GM12873 (cell line): ENCODE measurements at regions not wholly inside any gene's neighbourhood (a gene's known extent, or its start where the extent isn't known, plus 50 kb on each side); places are given as distances from the start of the nearest gene placed in this dataset.

Source experiments
- TF ChIP-seq, protein P1 (sequence below): IDR thresholded peaks from 2 replicates; pipeline ENCODE4 v1.5.1; 2012; ENCODE audit warnings: low read depth, mild to moderate bottlenecking, moderate library complexity, low read length, control low read depth; ENCODE audit not compliant: insufficient read depth; ENCODE audit errors: missing control alignments

DNA sequence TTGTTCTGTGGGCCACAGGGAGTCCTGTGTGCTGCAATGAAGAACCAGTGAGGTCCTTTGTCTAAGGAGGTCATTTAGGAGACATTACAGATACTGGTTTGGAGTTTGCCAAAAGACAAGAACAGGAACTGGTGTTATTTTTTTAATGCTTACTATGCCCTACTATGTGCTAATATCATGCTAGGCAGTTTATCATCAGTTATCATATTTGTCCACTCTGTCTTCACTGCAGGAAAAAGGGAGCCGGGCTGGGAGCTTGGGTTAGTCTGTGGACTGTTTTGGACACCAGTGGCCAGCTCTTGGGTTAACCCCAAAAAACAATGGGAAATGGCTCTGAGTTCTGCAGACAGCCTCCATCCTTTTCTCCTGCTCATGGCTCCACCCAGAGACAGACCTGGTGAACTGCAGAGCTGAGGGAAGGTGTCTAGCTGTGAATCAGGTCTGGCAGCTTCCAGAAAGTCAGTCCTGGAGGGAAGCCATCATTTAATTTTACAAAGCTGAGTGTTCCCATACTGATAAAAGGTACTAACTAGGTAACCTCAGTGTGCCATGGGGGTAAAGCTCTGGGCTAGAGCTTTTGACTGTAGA, 101.2 kb upstream of the ZNF746 start:
- TF ChIP-seq, protein P1, sequence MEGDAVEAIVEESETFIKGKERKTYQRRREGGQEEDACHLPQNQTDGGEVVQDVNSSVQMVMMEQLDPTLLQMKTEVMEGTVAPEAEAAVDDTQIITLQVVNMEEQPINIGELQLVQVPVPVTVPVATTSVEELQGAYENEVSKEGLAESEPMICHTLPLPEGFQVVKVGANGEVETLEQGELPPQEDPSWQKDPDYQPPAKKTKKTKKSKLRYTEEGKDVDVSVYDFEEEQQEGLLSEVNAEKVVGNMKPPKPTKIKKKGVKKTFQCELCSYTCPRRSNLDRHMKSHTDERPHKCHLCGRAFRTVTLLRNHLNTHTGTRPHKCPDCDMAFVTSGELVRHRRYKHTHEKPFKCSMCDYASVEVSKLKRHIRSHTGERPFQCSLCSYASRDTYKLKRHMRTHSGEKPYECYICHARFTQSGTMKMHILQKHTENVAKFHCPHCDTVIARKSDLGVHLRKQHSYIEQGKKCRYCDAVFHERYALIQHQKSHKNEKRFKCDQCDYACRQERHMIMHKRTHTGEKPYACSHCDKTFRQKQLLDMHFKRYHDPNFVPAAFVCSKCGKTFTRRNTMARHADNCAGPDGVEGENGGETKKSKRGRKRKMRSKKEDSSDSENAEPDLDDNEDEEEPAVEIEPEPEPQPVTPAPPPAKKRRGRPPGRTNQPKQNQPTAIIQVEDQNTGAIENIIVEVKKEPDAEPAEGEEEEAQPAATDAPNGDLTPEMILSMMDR, result peak; percentile 77

DNA sequence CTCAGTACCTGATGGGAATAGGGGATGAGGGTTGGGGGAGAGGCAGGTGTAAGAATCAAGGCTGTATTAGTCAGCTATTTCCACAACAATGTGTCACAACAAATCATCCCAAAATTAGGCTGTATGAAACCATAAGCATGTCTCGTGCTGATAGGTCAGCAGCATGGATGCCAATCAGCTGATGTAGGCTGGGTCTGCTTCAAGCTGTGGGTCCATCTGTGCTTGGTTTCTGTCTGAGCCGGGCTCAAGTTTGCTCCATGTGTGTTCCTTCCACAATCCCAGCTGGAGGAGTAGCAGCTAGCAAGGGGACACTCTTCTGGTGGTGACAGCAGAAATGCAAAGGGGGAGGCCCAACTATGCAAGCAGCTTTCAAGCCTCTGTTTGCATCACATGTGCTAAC, 97.9 kb upstream of the ZNF746 start:
- TF ChIP-seq, protein P1, result no peak

DNA sequence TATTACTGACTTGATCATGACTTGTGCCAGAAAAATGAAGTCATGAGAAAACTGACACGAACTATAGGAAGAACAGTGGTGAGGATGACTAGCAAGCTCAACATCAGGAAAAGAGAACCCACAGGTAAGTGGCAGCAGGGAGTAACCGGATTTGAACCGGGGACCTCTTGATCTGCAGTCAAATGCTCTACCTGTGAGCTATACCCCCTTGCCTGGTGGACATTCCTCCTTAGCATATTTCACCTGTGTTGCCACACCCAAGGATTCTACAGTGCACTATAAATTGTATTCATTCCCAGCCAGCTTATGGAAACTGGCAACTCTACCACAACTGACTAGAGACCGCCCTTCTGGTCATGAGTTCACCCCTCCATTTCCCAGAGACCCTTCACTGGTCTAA, 97.5 kb upstream of the ZNF746 start:
- TF ChIP-seq, protein P1, result no peak

DNA sequence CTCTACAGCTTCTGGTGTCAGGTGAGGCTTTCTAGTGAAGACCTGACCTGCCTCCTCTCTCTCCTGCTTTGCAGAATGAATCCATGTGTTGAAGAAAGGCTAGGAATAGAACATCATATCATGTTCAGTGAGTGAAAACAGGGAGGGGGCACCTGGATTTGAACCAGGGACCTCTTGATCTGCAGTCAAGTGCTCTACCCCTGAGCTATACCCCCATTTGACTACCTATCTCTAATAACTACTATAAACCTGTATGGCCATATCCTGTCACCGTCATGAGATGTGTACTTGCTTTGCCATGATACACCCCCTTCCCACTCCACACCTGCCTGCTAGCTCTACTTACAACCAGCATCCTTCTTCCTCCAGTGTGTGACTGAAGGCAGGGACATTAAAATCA, 91.3 kb upstream of the ZNF746 start:
- TF ChIP-seq, protein P1, result no peak

DNA sequence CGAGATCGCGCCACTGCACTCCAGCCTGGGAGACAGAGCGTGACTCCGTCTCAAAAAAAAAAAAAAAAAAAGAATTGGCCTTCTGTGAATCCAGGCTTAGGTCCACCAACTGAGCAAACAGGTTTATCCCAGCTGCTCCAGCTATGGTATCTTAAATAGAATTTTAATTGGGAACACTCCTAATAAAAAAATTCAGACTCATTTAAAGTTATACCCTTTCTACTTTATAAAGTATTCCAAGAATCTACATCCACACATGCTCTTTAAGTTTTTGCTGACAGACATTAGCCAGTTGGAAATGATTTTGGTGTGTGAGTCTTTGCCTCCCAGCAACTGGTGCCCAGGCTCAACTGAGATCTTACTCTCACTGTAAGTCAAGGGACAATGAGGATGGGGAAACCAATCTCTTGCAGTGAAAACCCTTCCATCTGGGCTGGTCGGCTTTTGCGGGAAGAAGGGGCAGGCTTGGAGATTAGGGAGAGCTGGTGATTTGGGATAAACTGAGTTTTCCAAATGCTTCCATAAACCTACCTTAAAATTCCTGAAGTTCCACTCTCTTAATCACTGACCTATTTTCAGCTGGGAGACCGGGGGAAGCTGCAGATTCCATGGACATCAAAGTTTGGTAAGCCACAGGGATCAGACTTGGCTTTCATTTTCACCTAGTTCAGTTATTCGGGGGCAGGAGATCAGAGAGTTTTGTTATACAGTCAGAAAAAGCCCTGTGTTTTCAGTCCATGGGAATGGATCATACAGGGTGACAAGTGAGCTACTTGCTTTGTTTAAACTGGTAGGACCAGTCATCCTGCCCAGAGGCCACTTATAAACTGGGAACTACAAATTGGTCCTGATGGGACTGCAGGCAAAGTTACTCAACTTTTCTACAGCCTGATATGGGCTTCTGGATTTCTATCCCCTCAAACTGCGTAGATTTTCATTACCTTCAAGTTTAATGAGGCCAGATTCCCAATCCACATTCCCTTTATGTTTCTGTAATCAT, 89.3 kb upstream of the ZNF746 start:
- TF ChIP-seq, protein P1, result no peak

DNA sequence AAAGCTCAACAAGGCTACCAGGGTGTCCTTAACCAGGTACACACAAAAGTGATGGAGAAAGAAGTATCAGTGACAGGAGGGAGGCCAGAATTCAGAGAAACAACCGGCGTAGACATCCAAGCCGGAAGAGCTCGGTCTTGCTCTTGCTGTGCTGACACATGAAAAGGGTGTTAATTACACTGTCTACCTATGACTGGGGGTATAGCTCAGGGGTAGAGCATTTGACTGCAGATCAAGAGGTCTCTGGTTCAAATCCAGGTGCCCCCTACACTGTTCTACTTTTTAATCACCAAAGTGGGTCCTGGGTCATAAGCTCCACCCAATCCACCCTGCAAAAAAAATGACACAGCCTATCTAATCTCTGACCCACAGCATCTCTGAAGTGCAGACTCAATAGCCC, 86.9 kb upstream of the ZNF746 start:
- TF ChIP-seq, protein P1, result no peak

DNA sequence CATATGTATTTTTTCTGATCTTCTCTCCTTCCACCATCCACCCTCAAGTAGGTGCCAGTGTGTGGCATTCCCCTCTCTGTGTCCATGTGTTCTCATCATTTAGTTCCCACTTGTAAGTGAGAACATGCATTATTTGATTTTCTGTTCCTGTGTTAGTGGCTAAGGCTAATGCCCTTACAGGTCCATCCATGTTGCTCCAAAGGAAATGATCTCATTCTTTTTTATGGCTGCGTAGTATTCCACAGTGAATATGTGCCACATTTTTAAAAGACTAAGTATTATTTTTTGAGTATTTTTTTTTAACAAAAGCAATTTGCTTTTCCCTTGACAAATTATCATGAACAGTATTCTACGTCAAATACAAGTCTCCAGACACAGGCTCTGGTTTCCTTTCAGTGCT, 86.4 kb upstream of the ZNF746 start:
- TF ChIP-seq, protein P1, result no peak
